Neural cell (in vitro differentiated cells): ENCODE measurements at regions not wholly inside any gene's neighbourhood (a gene's known extent, or its start where the extent isn't known, plus 50 kb on each side); places are given as distances from the start of the nearest gene placed in this dataset.

ENCODE experiments used
- EP300 ChIP-seq: fragments of 450-650 bp; conservative IDR thresholded peaks from 2 replicates; pipeline ENCODE4 v1.6.1; 2014; ENCODE audit warnings: antibody characterized with exemption, mild to moderate bottlenecking, moderate library complexity; ENCODE audit not compliant: poor library complexity, severe bottlenecking
- TF ChIP-seq, protein P1 (sequence below): fragments of 450-650 bp; IDR thresholded peaks from 2 replicates; pipeline ENCODE4 v1.5.1; 2014; ENCODE audit warnings: antibody characterized with exemption, mild to moderate bottlenecking, moderate library complexity; ENCODE audit not compliant: poor library complexity, severe bottlenecking

DNA sequence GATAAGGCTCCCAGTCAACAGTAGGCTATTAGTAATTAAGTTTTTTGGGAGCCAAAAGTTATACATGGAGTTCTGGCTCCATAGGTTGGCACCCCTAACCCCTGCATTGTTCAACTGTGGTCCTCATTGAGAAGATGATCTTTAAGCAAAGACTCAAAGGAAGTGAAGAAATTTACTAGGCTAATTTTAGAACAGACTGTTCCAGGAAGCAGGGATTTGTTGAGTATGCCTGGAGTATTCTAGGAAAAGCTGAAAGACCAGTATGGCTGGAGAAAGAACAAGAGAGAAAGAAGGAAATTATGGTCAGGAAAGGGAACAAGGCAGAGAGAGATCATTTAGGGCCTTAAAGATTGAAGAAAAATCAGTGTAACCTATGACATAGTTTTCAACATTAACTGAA is 125.1 kb downstream of the PMAIP1 start:
- TF ChIP-seq EP300 = no peak
- TF ChIP-seq, protein P1, sequence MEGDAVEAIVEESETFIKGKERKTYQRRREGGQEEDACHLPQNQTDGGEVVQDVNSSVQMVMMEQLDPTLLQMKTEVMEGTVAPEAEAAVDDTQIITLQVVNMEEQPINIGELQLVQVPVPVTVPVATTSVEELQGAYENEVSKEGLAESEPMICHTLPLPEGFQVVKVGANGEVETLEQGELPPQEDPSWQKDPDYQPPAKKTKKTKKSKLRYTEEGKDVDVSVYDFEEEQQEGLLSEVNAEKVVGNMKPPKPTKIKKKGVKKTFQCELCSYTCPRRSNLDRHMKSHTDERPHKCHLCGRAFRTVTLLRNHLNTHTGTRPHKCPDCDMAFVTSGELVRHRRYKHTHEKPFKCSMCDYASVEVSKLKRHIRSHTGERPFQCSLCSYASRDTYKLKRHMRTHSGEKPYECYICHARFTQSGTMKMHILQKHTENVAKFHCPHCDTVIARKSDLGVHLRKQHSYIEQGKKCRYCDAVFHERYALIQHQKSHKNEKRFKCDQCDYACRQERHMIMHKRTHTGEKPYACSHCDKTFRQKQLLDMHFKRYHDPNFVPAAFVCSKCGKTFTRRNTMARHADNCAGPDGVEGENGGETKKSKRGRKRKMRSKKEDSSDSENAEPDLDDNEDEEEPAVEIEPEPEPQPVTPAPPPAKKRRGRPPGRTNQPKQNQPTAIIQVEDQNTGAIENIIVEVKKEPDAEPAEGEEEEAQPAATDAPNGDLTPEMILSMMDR = no peak
